ENCODE measurements at regions not wholly inside any gene's neighbourhood (a gene's known extent, or its start where the extent isn't known, plus 50 kb on each side); places are given as distances from the start of the nearest gene placed in this dataset.

DNA sequence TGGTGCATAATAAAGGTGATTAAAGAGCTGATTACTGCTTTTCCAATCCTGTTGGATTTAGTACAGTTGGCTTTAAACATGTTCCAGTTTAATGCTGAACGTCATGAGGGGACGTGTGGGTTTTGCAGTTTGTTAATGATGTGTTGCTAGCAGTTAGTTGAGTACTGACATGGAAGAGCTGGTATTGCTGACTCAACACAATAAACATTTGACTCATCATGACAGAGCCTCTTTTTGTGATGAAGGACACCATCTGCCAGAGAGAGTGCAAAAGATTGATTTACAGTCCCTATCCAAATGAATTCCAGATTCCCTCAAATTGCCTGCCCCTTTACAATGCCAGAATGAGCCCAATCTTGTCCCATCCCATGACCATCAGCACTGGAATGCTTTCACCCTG is 346.2 kb upstream of the PRICKLE1 start:
- TF ChIP-seq, protein P1, sequence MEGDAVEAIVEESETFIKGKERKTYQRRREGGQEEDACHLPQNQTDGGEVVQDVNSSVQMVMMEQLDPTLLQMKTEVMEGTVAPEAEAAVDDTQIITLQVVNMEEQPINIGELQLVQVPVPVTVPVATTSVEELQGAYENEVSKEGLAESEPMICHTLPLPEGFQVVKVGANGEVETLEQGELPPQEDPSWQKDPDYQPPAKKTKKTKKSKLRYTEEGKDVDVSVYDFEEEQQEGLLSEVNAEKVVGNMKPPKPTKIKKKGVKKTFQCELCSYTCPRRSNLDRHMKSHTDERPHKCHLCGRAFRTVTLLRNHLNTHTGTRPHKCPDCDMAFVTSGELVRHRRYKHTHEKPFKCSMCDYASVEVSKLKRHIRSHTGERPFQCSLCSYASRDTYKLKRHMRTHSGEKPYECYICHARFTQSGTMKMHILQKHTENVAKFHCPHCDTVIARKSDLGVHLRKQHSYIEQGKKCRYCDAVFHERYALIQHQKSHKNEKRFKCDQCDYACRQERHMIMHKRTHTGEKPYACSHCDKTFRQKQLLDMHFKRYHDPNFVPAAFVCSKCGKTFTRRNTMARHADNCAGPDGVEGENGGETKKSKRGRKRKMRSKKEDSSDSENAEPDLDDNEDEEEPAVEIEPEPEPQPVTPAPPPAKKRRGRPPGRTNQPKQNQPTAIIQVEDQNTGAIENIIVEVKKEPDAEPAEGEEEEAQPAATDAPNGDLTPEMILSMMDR (IDR thresholded peaks at IDR 0.05; ENCODE audit: insufficient read depth, low read length): no peak
- TF ChIP-seq, protein P2, sequence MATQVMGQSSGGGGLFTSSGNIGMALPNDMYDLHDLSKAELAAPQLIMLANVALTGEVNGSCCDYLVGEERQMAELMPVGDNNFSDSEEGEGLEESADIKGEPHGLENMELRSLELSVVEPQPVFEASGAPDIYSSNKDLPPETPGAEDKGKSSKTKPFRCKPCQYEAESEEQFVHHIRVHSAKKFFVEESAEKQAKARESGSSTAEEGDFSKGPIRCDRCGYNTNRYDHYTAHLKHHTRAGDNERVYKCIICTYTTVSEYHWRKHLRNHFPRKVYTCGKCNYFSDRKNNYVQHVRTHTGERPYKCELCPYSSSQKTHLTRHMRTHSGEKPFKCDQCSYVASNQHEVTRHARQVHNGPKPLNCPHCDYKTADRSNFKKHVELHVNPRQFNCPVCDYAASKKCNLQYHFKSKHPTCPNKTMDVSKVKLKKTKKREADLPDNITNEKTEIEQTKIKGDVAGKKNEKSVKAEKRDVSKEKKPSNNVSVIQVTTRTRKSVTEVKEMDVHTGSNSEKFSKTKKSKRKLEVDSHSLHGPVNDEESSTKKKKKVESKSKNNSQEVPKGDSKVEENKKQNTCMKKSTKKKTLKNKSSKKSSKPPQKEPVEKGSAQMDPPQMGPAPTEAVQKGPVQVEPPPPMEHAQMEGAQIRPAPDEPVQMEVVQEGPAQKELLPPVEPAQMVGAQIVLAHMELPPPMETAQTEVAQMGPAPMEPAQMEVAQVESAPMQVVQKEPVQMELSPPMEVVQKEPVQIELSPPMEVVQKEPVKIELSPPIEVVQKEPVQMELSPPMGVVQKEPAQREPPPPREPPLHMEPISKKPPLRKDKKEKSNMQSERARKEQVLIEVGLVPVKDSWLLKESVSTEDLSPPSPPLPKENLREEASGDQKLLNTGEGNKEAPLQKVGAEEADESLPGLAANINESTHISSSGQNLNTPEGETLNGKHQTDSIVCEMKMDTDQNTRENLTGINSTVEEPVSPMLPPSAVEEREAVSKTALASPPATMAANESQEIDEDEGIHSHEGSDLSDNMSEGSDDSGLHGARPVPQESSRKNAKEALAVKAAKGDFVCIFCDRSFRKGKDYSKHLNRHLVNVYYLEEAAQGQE (IDR thresholded peaks at IDR 0.05; ENCODE audit: insufficient replicate concordance, low read depth): no peak

Measured in HL-60 (cell line).